Stimulated activated CD8-positive, alpha-beta memory T cell treated with anti-CD3 and anti-CD28 coated beads, Interleukin-7, amount 100 ng/mL, for 48 hours (primary cell): ENCODE measurements at regions not wholly inside any gene's neighbourhood (a gene's known extent, or its start where the extent isn't known, plus 50 kb on each side); places are given as distances from the start of the nearest gene placed in this dataset.
A peak's percentile ranks its signal among the peaks of the same experiment; 100 is the strongest.

Experiments used
- DNase-seq, 2 donors: peaks; one replicate each; pipeline ENCODE4 v3.0.0-alpha.2; 2020; ENCODE audit warnings: low read depth in 1 of 2; ENCODE audit errors: extremely low read depth in 1 of 2

DNA sequence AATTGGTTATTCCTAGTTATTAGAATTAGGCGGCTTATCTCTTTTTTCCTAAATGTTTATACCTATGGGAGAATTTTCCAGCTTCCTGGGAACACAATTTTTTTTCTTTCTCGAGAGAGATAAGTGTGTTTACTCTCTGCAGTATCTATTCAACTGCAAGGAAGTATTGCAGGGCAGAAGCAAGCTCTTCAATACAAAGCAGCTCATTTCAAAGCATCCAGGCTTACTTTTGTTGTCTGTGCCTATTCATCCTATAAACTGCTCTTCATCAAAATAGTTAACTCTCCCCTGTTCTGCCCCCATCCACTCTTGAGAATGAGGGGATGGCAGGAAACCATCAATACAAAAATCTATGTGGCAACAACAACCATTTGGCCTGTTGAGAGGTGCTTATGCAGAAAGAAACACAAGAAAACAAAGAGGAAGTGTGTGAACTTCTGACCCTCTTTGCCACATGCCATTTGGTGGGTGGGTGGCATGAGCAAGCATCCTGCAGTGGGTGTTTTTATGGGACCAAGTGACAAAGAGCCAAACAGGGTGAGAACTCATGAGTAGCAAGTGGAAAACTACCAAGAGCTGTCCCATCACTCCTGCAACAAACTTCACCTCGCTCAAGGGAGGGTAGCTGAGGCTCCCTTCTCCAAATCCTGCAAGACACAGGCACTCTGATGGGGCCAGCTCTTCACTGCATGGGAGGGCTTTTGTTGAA lies 50.6 kb upstream of the MRPS6 start:
- peak in 1 of 2 donors; percentile 58 for DNase-seq

DNA sequence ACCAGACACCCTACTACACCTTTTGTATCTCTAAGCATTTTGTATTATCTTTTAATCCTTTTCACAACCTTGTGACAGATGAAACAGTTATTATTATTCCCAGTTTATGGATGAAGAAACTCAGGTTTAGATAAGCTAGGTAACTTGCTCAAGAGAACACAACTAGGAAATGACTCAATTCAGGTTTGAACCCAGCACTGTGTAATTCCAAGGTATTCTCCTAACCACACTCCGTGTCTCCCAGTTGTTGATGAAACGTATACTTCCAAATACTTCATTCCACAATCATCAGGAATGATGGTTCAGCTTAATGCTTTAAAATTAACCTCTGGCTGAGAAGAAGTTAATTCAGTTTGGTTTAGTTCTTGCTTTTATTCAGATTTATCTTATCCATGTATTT lies 51.7 kb upstream of the MRPS6 start:
- DNase-seq: no peak

DNA sequence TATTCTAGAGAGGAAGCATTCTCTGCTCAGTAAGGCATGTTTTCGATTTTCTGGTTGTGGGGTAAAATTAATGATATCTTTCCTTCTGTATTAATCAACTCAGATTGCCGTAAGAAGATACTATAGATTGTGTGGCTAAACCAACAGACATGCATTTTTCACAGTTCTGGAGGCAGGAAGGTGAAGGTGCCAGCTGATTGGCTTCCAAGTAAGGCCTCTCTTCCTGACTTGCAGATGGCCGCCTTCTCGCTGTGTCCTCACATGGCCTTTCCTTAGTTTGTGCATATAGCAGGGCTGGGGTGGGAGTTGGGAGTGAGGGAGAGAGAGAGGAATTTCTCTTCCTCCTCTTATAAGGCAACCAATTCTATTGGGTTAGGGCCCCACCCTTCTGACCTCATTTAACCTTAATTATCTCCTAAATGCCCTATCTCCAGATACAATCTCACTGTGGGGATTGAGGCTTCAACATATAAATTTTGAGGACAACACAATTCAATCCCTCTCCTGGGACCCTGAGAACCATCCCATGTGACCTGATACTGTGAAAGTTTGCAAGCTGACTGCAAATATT lies 52.3 kb upstream of the MRPS6 start:
- no peak for DNase-seq

DNA sequence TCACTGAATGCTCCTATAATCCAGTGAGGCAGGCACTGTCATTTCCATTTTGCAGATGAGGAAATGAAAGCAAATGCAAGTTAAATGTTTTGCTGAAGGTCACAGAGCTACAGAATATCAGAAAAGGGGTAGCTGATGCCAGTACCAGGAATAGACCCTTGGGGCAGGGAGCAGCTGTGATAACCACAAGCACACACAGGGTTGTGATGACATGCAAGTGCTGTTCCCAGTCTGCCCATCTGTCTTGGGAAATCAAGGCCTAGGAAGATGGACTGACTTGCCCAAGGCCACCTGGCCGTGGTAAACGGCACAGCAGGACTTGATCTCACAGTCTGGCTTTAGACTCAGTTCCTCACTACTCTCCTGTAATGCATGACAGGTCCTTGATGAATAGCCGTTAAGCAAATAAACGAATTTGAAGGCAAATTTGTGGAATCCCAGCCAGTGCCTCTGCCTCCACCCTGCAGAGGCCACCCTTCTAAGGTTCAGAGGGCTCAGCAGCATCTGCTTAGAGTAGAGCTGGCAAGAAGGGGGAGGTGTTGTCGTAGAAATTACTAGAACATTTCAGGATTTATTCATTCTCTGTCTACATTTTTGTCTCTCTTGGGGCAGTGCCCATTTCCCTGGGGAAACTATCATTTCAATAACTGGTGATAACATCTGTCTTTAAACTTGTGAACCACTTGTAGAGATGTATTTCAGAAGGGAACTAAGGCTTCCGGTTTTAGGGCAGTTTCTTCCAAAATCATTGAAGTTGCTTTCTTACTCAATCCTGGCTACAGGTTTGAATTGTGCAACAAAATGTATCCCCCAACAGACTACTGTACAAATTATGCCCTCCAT lies 53.2 kb upstream of the MRPS6 start:
- no peak for DNase-seq

DNA sequence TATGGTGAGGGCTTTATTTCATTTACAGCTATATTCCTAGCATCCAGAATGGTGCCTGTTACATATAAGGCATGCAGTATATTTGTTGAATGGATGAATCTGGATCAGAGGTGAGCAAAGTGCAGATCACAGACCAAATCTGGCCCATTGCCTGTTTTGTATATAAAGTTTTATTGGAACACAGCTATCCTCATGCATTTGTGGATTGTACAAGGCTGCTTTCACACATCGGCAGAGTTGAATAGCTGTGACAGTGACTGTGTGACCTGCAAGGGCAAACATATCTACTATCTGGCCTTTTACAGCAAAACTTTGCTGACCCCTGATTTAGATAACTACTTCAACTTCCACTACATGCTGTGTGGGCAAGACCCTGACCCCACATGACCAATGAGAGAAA lies 54.0 kb upstream of the MRPS6 start:
- no peak for DNase-seq

DNA sequence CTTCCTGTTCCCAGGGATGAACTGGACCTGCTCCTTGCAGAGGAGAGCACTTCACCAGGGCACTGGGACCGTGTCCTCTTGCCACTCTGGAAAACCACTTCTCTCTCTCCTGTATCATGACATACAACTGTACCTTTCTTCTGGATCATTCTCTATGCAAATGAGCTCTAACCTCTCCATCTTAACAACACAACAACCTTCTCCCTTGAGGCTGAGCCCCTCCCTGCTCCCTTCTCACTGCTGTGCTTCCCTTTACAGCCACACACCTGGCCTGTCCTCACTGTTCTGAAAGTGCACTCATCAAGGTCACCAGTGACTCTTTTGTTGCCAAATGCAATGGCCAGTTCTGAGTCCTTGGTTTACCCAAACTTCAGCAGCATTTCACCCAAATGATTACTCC lies 54.5 kb upstream of the MRPS6 start:
- DNase-seq: no peak

DNA sequence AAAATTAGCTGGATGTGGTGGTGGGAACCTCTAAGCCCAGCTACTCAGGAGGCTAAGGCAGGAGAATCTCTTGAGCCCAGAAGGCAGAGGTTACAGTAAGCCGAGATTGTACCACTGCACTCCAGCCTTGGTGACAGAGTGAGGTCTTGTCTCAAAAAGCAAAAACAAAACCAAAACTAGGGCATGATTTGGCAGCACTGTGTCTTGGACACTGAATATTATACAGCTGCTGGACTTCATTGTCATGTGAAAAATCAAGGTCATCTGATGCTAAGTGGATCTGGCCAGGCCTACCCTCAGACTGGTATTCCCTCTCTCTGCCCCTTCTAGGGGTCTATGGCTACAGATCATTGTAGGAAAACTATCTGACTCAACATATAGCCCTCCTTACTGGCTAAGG lies 55.2 kb upstream of the MRPS6 start:
- DNase-seq: no peak

DNA sequence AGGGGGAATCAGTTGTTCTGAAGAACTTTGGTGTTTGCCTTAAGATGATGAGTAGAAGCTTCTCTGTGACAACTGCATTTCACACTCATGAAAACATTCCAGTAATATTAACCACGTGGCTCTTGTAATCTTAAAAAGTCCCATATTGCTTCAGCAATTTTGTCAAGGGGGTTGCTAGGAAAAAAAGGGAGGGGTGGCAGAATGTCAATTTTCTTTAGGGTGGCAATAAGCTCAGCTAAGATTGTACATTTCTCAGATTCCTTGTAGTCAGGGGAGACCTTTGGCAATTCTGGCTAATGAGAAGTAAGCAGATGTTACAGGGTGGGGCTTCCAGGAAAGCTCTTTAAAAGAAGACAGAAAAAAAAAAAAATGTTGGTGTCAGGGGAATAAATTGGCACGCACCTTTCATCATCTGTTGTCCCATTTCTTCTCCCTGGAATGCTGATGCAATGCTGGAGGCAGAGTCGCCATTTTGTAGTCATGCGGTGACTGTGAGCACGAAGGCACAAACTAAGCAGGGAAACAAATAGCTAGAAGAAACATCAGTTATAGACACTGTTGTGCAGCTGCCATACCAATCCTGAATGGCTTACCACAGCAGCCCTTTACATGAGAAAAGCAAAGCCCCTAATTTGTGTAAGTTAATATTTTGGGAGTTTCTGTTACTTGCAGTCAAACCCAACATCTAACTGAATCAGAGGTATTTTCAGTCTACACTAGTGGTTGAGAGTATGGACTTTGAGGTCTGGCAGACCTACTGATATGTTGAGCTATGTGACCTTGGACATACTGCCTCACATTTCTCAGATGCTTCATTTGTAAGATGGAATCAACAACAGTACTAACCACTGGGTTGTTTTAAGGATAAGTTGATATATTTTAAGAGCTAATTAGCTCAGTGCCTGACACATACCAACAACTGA lies 56.1 kb upstream of the MRPS6 start:
- DNase-seq: no peak

DNA sequence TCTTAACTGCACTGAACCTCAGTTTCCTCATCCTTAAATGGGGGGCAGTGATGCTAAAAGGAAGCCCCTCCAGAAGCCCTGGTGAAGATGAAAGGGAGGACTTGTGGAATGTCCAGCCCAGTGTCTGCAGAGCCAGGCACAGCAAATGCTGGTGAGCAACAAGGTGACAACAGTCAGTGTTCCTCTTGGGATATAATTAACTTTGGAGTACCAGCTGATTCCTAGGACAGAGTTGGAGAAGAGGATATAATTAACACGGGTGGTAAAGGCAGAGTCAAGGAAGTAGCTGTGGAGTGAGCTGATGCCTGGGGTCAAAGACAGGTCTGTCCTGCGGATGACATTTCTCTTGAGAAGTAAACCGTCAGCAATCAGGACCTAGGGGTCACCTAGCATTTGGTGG lies 60.7 kb upstream of the MRPS6 start:
- DNase-seq: no peak

DNA sequence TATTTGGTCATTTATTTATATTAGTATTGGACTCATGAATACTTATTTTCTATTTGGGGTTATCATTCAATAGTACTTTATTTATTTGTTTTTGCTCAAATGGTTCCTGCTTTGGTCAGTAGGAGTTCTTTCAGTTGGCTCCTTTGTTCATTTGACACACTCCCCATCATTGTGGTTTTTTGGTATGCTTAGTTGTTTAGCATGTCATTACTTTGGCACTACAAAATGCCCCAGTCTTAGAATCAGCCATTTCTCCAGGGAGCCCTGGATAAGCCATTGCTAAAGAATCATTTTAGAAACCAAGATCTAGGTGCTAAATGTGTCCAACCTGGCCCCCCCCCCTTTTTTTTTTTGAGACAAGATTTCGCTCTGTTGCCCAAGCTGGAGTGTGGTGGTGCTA lies 61.7 kb upstream of the MRPS6 start:
- DNase-seq: no peak

DNA sequence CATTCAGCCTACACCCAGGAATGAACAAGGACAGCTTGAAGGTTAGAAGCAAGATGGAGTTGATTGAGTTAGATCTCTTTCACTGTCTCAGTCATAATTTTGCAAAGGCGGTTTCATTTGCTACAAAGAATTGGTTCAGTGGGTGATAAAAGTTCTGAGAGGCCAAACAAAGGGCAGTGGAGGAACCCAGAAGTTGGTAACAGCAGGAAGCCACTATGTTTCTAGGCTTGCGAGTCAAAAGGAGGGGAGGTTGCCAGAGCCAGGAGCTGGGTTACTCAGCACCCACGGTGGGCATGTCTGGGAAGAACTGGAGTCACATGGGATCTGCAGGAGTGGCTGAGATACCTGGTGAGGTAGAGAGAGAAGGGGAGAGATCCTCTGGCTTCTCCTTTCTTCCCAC lies 64.2 kb upstream of the MRPS6 start:
- no peak for DNase-seq

DNA sequence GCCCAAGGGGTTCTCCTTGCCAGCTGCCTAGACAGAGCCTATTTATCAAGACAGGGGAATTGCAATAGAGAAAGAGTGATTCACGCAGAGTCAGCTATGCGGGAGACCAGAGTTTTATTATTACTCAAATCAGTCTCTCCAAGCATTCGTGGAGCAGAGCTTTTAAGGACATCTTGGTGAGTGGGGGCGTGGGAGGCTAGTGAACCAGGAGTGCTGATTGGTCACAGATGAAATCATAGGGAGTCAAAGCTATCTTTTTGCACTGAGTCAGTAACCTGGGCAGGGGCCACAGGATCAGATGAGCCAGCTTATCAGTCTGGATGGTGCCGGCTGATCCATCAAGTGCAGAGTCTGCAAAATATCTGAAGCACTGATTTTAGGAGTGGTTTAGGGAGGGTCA lies 64.8 kb upstream of the MRPS6 start:
- peak; percentile 22 to 82 for DNase-seq

DNA sequence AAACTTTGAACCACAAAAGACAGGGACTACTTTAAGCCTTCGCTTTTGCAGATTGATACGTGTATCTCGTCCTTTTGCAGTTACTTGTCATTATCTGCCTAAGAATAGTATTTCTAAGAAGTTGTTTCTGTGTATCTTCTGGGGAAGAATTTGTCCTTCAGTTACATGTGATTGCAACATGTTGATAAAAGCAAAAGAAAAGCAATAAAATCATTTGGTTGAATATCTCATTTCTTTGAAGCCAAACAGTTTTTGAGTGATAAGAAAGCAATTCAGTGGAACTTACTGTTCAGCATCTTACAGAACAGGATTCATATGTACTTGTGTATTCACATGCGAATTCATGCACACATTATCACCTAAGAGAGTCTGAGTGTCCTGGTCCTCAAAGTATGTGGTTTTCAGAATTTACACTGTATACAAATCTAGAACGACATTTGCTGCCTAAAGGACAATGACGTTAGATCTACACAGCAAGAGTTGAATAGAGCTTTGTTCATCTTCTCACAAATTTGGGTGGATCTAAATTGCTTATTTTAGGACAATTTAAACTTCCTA lies 66.7 kb upstream of the MRPS6 start:
- DNase-seq: no peak

DNA sequence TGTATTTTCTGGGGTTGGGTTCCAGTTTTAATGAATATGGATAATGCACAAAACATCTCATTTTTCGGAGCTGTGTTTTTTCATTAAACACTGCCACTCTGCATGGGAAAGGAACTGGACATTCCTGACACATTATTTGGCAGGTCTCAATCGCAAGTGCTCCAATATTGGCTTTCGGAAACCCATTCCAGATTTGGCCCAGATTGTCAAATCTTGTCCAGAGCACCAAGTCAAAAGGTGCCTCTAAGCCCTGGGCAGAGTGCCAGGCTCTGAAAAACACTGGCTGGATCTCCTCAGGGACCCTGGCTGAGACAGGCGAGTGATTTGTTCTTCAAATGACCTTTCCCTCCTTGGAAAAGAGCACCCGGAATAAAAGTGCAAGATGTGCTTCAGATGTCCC lies 68.4 kb upstream of the MRPS6 start:
- DNase-seq: no peak

DNA sequence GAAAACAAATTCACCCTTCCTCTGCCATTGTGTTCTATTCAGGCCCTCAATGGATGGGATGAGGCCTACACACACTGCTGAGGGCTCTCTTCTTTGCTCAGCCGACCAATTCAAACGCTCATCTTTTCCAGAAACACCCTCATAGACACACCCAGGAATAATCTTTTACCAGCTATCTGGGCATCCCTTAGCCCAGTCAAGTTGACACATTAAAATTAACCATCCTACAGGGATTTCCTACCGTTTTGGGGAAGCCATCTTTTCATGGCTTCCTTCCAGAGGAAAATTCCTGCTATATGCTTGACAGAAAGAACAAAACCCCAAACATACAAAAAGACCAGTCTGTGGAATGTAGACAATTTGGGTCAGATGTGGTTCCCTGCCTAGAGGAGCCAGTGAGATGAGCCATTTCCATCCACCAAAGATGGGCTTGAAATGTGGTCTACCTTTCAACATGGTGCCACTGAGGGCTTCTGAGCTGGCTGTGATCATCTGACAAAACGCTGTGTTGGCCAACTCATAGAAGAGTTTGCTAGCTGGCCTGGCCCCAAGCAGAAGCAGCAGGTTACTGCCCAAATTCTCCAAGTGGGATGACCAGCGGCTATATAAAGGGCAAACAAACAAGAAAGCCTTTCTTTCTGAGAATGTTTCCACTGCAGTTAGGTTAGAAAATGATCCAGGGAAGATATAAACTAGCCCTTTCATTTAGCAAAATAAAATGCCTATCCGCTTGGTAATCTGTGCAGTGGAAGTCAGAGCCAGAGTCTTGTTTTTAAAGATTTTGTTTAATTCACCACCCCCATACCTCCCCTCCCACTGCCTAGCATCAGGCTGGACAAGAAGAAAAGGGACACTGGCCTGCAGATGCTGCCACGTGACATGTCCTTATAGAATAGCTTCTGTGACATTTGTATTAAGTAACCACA lies 69.1 kb upstream of the MRPS6 start:
- no peak for DNase-seq

DNA sequence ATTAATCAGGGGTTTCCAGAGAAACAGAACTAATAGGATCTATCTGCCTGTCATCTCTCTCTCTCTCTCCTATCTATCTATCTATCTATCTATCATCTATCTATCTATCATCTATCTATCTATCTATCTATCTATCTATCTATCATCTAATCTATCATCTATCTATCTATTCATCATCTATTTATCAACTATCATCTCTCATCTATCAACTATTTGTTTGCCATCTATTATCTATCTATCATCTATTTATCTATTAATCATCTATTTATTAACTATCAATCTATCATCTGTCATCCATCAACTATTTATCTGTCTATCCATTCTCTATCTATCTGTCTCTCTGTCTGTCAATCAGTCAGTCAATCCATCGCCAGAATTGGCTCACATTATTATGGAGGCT lies 70.0 kb upstream of the MRPS6 start:
- no peak for DNase-seq

DNA sequence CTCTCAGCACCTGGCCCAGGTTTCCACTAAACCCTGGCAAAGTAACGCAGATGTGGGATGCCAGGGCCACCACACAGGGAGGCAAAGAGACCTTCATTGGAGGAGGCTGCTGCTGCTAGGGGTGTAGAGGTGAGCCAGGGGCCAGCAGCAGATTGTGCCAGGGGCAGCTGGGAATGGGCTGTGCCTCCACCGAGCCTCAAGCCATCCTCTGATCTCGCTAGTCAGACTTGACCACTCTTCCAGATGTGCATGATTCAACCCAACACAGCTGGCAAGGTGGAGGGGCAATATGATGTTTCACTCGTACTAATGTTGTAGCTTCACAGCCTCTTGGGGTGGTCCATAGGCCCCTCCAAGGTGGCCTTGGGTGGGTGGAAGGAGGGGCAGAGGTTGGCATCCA lies 73.0 kb upstream of the MRPS6 start:
- no peak for DNase-seq

DNA sequence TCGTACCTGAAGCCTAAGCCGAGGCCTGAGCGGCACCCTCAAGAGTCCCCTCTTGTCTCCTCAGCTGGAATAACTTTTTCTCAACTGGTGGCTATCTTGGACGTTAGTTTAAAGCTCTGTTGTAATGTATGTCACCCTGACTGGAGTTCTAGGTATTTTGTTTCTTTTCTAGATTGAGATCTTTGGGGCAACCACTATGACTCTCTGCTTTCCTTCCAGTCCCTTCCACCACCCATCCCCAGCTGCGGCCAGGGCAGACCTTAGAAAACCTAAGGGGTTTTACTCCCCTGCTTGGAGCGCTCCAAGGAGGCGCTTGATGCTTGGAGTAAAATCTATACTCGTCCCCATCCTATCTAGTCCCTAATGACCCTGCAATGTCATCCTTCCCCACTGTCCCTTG lies 74.6 kb upstream of the MRPS6 start:
- DNase-seq: no peak

DNA sequence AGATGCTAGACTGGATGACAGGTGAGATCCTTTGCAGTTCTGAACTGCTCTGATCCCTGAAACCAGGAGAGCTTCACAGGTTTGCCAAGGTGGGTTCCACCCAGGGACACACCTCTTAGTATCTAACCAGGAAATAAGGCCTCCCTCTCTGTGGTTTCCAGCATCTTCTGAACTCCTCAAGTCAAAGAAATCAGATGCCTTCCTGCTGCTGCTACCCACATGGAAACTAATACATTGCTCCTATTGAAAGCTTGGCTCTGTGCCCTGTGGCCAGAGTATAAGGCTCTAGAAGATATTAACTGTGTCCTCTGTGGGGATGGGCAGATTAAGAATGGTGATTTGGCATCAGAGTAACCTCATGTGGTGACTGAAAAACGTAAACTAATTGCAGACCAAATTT lies 75.0 kb upstream of the MRPS6 start:
- DNase-seq: no peak

DNA sequence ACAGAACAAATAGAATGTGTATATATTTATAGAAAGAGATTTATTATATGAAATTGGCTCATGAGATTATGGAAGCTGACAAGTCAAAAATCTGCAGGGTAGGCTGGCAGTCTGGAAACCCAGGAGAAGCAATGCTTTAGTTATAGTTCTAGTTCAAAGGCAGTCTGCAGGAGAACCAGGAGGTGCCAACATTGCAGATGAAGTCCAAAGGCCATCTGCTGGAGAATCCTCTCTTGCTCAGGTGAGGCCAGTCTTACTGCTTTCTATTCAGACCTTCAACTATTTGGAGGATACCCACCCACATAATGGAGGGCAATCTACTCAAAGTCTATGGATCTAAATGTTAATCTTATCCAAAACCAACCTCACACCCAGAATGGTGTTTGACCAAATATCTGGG lies 75.9 kb upstream of the MRPS6 start:
- DNase-seq: no peak
